GM19035 (cell line): ENCODE measurements at regions not wholly inside any gene's neighbourhood (a gene's known extent, or its start where the extent isn't known, plus 50 kb on each side); places are given as distances from the start of the nearest gene placed in this dataset.

Experiments
- ATAC-seq: cut with Tn5 transposase; IDR thresholded peaks from one replicate; pipeline ENCODE4 v1.9.1; 2021; ENCODE audit not compliant: unreplicated experiment

DNA sequence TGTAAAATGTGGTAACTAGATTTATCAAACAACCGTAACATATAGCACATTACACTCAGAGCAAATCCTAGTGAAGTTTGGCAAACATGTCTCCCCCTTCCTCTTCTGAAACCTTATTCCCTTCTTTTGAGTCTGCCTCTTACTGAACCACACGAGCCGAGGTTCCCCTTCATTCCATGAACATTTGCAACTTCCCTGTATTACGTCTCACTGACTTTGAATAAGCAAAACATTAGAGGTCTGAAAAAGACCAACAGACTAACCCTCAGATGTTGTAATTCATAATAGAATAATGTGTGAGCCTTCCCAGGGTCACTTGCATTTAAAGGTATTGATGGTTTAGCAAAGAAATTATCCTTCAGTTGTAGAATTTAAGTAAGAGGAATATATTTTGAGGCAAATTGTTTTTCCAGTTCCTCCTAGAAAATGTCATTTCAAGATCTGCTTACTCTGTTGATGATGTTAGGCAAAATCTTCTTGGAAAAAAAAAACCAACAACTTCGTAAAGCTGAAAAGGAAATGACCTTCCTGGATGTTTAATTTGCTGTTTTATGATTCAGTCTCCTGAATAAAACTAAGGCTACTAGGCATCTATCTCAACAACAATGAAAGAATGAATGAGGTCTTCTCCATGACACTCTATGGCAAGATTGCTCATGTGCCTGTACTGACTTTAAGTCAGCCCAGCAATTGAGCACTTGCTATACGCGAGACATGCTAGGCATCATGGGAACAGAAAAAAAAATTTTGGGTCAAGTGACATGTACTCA is 296.9 kb upstream of the NECTIN3 start:
- ATAC-seq = no peak

DNA sequence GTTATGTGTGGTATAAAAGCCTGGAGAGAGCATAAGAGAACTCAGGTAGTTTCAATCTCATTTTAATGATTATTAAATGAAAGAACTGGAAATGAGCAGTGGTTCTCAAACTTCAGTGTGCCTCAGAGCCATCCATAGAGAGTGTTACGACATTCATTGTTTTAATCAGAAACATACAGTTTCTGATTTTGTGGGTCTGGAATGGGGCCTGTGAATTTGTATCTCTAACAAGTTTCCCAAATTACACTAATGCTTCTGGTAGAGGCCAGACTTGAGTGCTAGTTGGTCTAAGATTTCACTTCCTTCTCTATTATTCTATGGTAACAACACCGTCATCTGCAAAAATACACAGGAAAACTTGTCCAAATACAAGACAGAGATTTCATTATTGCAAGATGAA is 292.0 kb upstream of the NECTIN3 start:
- ATAC-seq = no peak

DNA sequence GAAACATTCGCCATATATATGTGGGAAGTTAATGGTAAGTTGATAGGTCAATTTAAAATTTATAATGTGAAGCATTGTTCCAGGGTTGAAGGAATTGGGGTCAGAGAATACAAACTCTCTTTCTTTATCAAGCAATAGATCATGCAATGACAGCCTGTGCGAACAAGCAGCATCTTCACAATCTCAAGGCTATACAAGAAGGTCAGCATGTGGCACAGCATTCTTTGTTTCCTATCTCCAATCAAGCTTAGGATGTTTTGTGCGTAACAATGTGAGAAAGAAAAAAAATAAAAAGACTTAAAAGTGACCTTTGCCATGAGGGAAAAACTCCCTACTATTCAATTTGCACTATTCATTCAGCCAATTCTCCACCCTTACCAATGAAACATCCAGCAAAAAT is 288.1 kb upstream of the NECTIN3 start:
- no peak for ATAC-seq

DNA sequence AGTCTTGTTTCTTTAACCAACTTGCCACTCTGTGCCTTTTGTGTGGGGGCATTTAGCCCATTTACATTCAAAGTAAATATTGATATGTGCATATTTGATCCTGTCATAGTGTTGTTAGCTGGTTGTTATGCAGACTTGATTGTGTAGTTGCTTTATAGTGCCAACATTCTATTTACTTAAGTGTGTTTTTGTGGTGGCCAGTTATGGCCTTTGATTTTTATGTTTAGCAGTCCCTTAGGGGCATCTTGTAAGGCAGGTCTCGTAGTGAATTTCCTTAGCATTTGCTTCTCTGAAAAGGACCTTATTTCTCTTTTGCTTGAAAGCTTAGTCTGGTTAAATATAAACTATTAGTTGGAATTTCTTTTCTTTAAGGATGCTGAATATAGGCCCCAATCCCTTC is 282.8 kb upstream of the NECTIN3 start:
- ATAC-seq = no peak

DNA sequence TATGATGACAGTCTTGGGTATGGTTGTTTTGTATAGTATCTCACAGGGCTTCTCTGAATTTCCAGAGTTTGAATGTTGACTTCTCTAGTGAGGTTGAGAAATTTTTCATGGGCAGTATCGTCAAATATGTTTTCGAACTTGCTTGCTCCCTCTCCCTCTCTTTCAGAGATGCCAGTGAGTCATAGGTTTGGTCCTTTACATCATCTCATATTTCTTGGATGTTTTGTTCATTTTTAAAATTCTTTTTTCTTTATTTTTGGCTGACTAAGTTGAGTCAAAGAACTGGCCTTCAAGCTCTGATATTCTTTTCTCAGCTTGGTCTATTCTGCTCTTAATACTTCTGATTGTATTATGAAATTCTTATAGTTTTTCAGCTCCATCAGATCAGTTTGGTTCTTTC is 282.3 kb upstream of the NECTIN3 start:
- ATAC-seq = no peak

DNA sequence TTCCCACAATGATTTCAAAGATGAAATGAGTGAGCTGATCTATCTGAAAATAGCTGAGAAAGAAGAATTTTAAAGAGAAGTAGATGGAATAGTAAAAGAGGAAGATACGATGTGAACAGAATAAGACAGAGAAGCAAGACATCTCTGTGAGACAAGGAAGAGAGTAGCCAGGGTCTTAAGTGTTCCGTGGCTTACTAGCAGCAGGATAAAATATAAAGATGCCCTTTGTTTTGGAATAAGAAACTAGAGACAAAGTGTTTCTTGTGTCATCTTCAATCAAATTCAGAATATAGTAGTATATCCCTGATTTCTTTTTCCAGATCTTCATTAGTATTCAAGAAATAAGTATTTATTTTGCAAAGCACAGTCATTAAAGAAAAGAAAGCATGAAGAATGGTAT is 281.0 kb upstream of the NECTIN3 start:
- ATAC-seq = no peak

DNA sequence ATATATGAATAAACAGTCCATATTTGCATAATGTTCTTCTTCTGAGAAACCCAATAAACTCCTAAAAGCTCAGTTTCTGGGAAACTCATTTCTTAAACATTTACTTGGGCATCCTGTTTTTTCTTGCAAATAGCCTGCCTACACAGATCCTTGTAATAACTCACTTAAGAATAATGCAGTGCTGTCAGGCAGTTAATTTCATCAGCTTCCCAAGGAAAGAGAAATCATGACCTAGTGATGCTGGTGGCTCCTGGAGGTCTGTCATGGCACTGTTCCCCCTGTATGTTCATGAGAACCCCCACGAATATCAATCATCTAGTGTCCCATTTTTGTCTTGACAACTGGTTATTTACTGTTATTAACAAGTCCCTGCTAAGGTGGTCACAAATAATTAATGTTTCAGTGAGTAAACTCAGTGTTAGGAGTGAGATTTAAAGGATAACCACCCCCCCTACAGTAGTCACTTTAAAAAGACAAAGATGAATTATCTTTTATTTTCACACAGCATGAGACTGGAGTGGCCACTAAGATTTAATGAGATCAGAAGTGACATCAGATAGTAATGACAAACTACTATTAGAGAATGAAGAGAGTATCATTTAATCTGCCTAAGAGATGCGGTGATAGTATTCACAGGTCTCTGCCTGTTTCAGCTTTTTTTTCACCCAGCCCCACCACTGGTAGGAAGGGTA is 279.5 kb upstream of the NECTIN3 start:
- no peak for ATAC-seq

DNA sequence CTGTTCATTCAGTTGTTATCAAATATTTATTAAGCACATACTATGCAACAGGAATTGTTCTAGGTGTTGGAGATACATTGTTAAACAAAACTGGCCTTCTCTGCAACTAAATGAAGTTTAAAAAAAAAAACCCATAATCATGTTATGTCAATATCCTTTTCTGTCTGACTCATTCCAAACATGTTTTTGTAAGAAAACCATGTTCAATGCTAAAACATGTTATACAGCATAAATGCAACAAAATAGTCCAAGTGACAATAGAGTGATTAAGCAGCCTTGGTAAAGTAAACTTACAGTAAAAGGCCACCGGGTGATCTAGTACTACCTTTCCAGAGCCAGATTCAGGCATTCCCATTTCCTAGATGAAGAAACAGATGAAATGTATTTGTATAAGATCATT is 278.0 kb upstream of the NECTIN3 start:
- no peak for ATAC-seq

DNA sequence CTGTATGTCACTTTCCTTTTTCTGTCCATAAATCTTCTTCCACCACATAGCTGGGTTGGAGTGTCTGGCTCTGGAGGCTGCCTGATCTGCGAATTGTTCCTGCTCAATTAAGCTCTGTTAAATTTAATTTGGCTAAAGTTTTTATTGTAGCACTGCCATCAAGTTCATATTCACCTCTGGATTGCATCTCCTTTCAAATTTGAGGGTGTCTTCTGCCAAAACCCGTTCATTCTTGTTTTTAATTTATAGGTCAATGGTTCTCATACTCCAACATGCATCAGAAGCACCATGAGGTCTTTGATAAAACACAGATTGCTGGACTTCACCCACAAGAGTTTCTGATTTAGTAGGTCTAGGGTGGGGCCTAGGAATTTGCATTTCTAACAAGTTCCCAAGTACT is 276.5 kb upstream of the NECTIN3 start:
- ATAC-seq = no peak

DNA sequence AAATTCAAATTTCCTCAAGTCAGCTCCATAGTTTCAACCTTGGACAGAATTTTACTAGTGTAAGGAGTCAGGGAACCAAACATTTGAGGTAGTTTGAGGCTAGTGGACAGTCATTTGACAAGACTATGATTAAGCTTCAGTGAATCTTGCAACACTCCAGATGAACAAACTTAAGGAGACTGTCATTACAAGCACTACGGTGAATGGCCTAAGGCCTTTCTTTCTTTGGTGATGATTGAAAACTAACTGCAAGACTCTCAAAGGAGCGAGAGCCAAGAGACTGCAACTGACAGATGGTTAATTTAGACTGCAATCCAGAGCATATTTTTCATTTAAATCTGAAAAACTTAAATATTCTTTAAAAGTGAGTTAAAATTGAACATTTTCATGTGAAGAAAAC is 272.3 kb upstream of the NECTIN3 start:
- ATAC-seq = no peak

DNA sequence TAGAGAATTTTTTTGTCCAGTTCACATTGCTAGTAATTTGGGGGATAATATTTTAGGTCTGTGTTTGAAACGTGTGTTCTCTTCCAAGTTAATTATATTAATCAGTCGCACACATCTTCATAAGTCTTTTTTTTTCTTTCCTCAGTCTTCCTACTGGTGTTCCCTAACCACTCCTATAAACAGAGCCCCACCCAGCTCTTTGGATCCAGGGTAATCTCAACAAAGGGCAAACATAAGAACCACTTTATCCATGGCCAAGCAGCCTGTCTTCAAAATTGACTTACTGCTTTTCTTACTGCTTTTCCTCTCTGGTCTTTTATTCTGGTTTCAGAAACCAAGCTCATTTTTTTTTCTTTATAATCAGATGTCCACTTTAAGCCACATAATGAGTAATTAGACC is 266.8 kb upstream of the NECTIN3 start:
- no peak for ATAC-seq

DNA sequence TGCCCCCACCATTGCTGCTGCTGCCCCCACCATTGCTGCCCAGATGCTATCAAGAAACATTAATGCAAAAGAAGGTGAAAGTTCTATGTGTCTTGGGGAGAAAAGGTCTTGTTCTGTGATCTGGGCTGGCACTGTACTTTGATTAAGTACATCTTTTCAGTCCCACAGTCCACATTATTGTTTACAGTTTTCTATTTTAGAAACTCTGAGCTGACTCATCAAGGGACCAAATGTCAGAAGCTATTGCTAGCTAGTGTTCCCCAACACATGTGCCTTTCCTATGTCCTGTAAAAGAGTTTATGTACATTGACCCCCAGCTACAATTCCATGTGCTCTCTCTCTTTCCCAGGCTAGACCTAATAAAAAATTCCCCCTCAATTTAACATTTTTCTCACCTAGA is 264.7 kb upstream of the NECTIN3 start:
- no peak for ATAC-seq

DNA sequence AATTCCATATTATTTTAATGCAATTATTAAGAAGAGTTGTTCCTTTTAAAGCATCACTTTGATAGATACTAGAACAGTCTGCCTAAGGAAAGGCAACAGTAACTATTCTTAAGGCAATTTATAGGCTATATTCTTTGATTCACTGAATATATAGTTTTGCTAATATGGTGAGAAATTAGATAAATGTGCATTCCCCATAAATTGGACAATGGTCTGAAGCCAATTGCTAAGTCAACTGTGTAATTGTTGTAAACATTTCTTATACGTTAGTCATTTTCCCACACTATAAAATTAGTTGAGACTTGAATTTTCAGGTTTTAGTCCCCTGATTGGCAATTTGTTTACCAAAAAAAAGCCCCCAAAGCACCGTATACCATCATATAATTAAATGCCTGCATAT is 263.0 kb upstream of the NECTIN3 start:
- ATAC-seq = no peak

DNA sequence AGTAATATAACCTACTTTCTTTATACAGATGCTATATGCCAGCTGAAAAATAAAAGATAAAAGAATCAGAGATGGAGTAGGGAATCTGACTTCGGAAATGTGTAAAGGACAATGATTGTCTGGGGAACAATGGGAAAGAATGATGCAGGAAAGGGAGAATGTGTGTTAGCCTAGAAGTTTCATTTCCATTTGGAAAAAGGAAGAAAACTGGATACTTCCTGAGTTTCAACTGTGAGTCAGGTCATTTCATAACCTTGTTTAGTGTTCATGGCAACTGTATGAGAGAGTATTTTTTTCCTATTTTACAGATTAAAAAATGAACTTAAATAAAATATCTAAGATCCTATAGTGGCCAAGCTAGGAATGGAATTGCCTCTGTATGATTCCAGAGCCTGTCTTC is 261.3 kb upstream of the NECTIN3 start:
- ATAC-seq = no peak

DNA sequence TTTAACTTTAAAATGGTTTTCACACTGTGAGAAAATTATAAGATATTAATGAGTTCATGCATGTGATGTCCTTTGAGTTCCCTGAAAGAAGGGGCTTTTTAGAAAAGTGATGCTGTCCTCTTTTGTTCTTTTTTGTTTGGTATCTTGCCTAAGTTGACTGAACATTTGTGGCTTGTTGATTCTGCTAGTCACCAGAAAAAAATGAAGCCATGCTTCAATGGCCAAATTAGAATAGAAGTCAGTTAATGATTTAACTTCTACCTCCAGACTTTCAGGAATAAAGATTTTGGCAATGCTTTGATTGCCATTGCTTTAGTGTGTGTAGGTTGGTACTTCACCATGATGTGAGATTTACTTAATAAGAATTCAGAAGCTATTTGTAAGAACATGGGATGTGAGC is 260.6 kb upstream of the NECTIN3 start:
- no peak for ATAC-seq

DNA sequence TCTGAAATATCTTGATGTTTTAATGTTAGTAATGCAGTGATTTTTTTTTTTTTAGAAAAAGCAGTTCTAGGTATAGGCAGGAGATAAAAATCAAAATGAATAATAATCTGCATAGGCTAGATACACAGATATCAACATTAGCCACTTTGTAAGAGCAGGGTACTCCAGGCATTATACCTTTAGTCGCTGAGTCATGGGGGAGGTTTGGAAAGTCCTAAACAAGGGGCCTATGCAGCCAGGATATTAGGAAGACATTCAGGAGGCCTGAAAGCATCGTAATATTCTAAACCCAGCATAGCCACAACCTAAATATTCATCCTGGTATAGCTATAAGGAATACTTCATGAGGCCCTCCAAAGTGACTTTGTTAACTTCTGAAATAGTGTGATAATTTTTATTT is 258.1 kb upstream of the NECTIN3 start:
- ATAC-seq = no peak

DNA sequence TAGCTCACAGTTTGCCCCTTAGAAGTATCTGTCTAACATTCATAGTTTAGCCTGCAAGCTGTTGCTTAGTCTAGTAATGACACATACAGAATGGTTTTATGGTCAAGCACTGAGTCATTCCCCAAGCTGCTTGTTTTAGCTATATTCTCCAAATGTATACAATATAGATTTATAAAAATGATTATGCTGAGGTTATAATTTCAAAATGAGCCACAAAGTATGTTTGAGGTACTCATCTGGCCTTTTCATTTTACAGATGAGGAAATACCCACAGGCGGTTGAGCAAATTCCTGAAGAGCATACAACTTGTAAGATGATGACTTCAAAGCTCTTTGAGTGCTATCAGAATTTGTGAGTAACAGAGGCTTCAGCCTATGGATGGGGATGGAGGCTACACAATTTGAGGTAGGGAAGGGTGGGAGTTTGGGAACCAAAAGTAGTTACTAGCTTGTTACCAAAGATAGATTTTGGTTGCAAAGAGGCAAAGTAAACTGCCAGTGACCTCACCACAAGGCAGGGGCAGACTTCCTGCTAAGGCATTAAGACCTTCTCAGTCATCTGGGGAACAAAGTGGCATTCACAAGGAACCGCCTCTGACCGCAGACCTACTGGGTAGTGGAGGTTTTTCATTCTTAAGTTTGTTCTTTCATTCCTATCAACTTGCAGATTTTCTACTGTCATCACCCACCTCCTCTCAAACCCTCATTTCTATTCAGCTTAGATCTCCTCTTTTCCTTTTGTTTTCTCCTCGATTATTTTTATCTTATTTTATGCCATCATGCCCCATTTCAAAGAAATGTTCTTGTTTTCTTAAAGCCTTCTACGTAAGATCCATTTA is 257.2 kb upstream of the NECTIN3 start:
- peak; percentile 87 for ATAC-seq

DNA sequence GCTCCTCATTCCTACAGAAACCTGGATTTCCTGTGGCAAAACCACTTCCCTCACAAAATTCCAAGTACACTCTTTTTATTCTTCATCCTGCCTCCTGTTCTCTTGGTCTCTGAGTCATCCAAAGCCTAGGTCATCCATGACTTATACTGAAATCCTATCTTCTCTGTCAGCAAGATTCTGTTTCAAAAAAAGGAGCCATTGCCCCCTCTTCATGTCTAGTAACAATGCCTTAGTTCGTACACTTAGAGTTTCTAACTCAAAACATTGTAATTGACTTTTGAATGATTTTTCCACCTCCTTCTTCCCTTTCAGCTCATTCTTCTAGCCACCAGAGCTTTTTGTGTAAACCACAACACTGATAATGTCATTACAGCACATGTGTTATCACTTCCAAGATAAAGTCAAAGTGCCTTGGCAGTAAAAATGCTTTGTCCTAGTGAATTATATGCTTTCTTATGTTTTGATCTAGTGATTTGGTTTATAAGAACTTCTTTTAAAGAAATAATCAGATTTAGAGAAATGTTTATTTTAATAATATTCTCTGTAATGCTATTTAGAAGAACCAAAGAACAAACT is 256.5 kb upstream of the NECTIN3 start:
- ATAC-seq = no peak

DNA sequence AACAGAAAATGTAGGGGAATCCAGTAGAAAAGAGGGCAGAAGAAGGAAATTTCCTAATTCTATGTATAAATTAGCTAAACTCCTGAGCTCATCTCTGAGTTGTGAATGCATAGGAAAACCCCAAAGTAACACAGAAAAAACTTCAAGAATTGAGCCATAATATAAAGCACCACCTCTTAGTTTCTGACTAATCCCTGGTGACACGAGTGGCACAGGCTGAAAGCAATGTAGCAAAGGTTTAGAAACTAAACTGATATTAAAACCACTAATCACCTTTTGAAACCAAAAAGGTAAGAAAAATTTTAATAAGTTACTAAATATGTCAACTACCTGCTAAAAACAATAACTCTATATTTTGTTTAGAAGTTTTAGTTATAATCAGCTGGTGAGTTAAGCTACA is 255.6 kb upstream of the NECTIN3 start:
- ATAC-seq = peak; percentile 40

DNA sequence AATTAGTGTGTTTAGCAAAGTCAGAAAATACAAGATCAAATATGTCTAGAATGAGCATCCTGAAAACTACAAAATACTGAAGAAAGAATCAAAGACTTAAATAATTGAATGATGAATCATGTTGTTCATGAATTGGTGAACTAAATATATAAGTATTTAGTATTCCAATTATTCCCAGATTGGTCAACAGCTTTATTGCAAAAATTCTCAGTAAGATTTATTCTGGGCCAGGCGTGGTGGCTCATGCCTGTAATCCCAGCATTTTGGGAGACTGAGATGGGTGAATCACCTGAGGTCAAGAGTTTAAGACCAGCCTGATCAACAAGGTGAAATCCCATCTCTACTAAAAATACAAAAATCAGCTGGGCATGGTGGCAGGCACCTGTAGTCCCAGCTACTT is 250.0 kb upstream of the NECTIN3 start:
- no peak for ATAC-seq

DNA sequence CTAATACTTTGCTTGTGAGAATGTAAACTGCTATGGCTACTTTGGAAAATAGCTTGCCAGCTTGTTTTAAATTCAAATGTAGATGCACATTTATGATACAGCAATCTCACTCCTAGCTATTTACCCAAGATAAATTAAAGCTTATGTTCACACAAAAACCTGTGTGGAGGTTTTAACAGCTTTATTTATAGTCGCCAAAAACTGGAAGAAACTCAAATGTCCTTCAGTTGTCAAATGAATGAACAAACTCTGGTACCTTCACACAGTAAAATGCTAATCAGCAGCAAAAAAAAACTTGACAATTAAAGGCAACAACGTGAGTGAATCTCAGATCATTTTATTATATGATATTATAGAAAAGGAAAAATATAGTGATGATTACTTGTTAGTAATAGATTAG is 248.6 kb upstream of the NECTIN3 start:
- ATAC-seq = no peak

DNA sequence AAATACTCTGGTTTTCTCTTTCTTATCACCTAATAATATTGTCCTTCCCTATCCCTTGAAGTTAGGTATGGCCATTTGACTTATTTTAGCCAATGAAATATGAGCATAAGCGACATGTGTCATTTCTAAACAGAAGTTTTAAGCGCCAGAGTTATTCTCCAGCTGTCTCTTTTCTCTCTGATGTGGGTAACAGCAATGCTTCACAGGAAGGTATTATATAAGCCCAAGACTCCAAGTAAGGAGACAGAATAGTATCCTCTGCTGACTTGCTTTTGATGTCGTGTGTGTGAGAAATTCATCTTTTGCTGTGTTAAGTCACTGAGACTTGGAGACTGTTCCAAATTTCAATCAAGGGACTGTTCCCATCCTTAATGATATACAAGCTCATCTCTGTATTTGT is 224.6 kb upstream of the NECTIN3 start:
- ATAC-seq = no peak
